Right lung (tissue), 2 donors: ENCODE measurements at regions not wholly inside any gene's neighbourhood (a gene's known extent, or its start where the extent isn't known, plus 50 kb on each side); places are given as distances from the start of the nearest gene placed in this dataset.
"Not testable (repeated sequence)": the region's sequence is repeated elsewhere in the genome, so short reads cannot be mapped to it uniquely, and the experiment has no call there.

Experiments
- DNase-seq, 2 donors: peaks; one replicate each; pipeline ENCODE4 v3.0.0-alpha.2; 2013

DNA sequence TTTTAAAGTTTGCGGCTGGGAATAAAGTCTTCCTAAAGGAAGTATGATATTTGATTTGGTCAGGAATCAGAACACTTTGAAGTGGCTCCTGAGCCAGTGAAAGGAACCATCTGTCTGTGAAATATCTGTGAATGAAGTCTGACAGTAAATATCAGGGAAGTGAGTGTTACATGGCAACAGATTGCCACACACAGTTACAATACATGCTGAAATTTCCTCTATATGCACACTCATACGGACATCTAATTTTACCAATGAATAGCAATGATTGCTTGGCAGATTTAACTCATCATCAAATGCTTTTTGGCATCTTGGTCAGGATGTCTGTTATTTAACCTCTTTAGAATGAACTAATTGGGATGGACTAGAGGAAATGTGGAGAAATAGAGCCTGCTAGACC is 1023.8 kb downstream of the FAT4 start:
- peak; percentile 78 to 81 for DNase-seq

DNA sequence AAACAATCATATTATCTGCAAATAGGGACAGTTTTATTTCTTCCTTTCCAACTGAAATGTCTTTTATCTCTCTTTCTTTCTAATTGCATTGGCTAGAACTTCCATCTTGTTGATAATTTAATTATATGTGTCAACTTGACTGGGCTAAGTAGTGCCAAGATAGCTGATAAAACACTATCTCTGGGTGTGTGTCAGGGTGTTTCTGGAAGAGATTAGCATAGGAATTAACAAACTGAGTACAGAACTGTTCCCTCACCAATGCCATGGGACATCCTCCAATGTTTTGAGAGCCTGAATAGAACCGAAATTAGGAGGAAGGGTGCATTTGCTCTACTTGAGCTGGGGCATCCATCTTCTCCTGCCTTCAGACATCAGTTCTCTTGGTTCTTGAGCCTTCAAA is 1027.2 kb downstream of the FAT4 start:
- DNase-seq: no peak

GRCh38 chr4:126344472-126344871 is 1029.7 kb downstream of the FAT4 start:
- DNase-seq: no peak

GRCh38 chr4:126346654-126347053 is 1031.9 kb downstream of the FAT4 start:
- no peak for DNase-seq

DNA sequence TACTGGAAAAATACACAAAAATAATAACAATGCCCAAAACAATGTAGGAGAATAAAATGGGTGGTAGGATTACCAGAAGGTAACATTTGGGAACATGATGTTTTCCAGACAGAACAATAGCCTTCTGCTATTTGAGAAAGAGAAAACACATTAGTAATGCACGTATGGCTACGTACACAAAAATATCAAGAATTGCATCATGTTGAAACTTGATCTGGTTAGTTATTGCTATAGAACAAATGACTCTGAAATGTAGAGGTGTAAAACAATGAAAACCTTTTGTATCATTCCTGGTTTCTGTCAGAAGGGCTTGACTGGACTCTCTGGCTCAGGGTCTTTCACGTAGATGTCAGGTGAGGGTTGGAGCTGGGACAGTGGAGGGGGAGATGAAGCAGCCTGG is 1040.0 kb downstream of the FAT4 start:
- DNase-seq: no peak

DNA sequence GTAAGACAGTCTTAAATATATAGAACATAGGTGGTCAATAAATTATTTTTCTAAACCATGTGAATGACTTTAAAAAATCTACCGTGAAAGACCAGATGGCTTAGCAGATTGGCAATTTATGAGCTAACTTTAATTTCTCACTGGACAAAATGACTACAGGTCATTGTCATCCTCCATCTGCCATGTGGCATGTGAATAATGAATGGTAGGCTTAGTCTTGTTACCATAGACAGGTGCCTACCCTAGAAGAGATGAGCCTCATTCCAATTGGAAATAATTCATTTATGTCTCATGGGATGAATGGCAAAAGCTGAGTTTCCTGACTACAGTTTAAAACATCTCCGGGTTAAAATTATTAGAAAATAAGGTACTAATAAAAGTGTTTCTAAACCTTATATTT is 1043.3 kb downstream of the FAT4 start:
- no peak for DNase-seq

DNA sequence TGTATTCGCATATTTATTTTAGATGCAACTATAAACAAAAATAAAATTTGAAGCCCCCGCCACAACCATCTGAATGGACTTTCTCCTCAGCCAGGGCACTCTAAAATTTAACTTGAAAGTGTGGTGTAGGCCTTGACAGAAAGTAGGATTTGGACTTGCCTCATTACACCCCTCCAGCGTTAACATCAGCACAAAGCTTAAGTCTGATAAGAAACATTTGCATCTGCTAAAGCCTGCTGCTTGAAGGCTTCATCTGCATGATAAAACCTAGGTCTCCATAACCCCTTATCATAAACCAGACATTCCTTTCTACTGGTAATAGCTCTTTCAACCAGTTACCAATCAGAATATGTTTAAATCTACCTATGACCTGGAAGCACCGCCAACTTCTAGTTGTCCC is 1046.5 kb downstream of the FAT4 start:
- no peak for DNase-seq

DNA sequence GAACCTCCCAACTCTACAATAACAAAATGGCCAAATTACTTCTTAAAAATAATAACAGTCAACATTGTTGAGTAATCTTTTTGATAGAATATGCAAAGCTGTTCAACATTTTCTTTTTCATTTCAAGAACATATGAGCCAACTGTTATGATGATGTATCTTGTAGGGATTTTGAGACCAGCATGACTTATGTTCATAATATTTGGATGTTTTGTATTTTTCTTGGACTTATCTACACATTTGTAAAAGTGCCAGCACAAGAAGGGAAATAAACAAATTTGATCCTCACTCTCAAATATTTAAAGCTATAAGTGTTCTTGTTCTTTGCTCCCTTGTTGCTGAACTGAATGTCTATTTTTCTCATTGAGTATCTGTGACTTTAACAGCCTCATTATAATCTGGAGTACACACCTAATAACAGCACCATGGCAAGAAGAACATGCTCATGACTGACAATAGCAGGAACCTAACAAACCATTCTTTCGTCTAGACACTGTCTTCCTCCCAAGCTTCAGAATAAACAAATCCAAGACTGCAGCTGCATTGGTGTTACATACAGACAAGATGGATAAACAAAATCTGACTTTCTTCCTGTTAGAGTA is 1049.7 kb downstream of the FAT4 start:
- DNase-seq: peak; percentile 78 to 83

GRCh38 chr4:126369076-126369475 is 1054.3 kb downstream of the FAT4 start:
- DNase-seq: peak; percentile 61

DNA sequence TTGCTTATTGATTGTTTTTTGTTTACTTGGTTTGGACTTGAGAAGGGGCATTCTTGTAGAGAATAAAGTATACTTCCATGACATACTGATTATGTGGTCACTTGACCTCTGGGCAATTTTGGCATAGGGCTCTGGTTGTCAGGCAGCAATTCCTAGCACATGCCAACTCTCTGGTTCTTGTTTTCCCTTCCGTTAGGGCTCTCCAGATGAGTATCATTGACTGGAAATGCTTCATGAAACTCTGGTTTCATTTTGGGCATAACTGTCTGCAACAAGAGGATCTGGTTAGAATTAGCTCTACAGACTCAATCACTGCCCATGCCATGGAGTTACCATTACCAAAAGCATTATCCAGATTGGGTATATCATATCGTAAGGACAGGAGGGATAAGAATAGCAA is 1057.9 kb downstream of the FAT4 start:
- DNase-seq: no peak

DNA sequence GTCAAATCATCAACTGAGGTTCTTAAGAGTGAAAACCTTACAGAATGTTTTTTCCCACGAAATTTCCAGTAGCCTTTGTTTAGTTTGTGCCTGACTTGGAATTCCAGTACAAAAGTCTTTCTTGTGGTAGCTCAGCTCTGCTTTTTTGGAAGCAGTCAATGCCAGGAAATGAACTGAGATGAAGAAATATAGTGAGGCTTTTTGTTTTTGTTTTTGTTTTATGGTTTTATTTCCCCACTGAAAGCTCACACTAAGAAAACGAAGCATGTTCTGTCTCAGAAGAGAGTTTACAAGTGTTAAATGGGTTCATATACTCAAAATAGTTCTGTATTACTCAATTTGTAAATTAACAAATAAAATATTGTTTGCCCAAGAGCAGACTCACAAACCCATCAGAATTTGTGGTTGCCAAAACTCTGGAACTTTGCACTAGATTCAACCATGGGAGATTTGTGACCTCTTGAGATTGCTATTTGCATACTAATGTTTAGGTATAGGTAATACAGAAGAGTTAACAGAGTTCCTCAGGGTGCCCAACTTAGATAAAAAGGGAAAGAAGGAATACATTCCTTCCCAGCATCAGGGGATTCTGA is 1060.8 kb downstream of the FAT4 start:
- no peak for DNase-seq

- no peak for DNase-seq
These were observed 1071.2 kb downstream of the FAT4 start for GRCh38 chr4:126385954-126386353.

- no peak for DNase-seq
These were observed 1071.8 kb downstream of the FAT4 start for GRCh38 chr4:126386512-126386911.

- DNase-seq: no peak
These were observed 1080.9 kb downstream of the FAT4 start for GRCh38 chr4:126395664-126396063.

DNA sequence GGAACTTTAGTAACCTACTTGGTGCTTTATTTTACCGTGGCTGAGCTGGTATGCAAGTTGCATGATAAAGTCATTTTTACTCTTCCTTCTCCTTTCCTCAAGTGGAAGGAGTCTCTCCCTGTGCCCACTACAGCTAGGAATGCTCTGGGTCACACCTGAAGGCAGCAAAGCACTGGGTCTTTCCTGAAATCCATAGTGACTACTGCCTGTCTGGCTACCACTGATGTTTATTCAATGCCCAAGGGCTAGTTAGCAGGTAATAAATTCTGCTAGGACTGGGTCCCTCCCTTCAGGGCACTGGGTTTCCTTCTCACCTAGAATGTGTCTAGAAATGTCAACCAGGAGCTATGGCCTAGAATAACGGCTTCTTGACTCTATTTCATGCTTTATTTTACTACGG is 1081.4 kb downstream of the FAT4 start:
- no peak for DNase-seq

DNA sequence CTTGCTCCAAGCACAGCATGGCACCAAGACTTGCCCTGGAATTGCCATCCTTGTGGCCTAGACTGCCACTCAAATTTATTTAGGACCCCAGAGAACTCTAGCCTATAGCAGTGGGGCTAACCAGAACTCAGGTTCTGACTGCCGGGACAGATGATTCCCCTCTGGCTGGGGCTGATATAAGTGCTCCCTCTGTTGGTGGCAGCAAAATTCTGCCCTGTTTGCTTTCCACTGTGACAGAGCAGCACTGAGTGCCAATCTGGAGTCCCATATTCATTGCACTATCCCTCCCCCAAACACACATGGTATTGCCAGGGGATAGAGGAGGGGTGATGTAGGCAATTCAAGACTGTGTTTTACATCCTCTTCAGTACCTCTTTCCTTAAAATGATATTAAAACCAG is 1081.9 kb downstream of the FAT4 start:
- DNase-seq: no peak

DNA sequence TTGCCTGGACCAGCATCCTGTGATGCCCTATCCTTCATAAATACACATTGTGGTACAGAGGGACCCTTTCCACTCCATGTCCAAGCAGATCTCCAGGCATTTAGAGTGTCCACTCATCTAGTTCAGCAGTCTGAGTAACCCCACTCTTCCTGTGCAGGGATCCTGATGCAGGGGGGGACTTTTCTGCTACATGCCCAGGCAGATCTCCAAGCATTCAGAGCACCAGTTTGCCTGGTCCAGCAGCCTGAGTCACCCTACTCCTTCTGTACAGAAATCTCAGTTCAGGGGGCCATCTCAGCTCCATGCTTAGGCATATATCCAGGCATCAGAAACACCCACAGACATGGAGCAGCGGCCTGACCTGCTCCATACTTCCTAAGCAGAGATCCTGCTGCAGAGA is 1089.8 kb downstream of the FAT4 start:
- DNase-seq: no peak

- DNase-seq: no peak
These were observed 1090.7 kb downstream of the FAT4 start for GRCh38 chr4:126405369-126405982.

GRCh38 chr4:126409746-126410145 is 1095.0 kb downstream of the FAT4 start:
- no peak for DNase-seq

- no peak for DNase-seq
These were observed 1096.3 kb downstream of the FAT4 start for GRCh38 chr4:126411047-126411446.

- DNase-seq: not testable (repeated sequence)
These were observed 1097.6 kb downstream of the FAT4 start for GRCh38 chr4:126412310-126412709.

GRCh38 chr4:126414741-126415140 is 1100.0 kb downstream of the FAT4 start:
- no peak for DNase-seq

GRCh38 chr4:126419266-126419665 is 1104.5 kb downstream of the FAT4 start:
- no peak for DNase-seq

DNA sequence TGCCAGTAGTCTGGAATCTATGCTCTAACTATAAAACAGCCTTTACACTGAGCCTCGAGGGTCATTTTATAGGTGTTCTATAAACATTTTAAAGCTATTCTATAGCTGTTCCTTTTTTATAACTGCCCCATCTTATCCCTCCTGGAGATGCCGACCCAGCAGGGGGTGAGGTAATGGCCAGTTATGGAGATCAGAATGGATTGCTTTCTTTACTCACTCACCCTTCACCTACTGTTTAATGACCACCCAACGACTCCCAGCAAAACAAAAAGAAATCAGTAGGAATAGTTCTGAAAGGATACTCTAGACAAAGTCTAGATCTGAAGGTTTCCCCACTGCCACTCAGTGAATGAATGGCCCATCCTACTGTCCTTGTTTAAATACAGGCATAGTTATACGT is 1113.1 kb downstream of the FAT4 start:
- DNase-seq: no peak
